Calu3 (cell line): ENCODE measurements at regions not wholly inside any gene's neighbourhood (a gene's known extent, or its start where the extent isn't known, plus 50 kb on each side); places are given as distances from the start of the nearest gene placed in this dataset.

ENCODE experiments used
- BruUV-seq: library from RNA; stranded (reverse); fragments of 400-500 nt; replicated peaks from 2 replicates; lab custom pipeline; 2021; lab: Mats Ljungman, UMichigan
- CTCF ChIA-PET: fragments of 300-600 bp; sonication (Branson Sonifier 250); formaldehyde crosslinking; loops from one replicate; lab custom pipeline; 2022; ENCODE audit warnings: antibody characterized with exemption; lab: Charles Lee
- DNase-seq: peaks from one replicate; pipeline ENCODE4 v3.0.0; 2022
- H3K27ac Mint-ChIP-seq: one replicate; pipeline ENCODE4 v1.8.0; 2022; ENCODE audit warnings: mixed read lengths; ENCODE audit not compliant: unreplicated experiment
- H3K27me3 Mint-ChIP-seq: one replicate; pipeline ENCODE4 v1.8.0; 2022; ENCODE audit warnings: mixed read lengths; ENCODE audit not compliant: unreplicated experiment
- H3K36me3 Mint-ChIP-seq: one replicate; pipeline ENCODE4 v1.8.0; 2022; ENCODE audit warnings: mild to moderate bottlenecking, moderate library complexity, mixed read lengths; ENCODE audit not compliant: insufficient read depth, unreplicated experiment
- H3K4me1 Mint-ChIP-seq: one replicate; pipeline ENCODE4 v1.8.0; 2022; ENCODE audit warnings: mild to moderate bottlenecking, low read depth, mixed read lengths; ENCODE audit not compliant: unreplicated experiment
- H3K4me3 Mint-ChIP-seq: one replicate; pipeline ENCODE4 v1.8.0; 2022; ENCODE audit warnings: mild to moderate bottlenecking, low read depth, moderate library complexity, mixed read lengths; ENCODE audit not compliant: unreplicated experiment
- H3K9me3 Mint-ChIP-seq: one replicate; pipeline ENCODE4 v1.8.0; 2022; ENCODE audit warnings: low read depth, mixed read lengths; ENCODE audit not compliant: unreplicated experiment
- CTCF ChIP-seq: fragments of 200-600 bp; IDR thresholded peaks from one replicate; pipeline ENCODE4 v1.8.0; 2022; ENCODE audit warnings: antibody characterized with exemption; ENCODE audit not compliant: unreplicated experiment
- intact Hi-C: fragments of 100-400 bp; cut with micrococcal nuclease; formaldehyde crosslinking; loops from one replicate; pipeline ENCODE4 v1.10.0; 2022; ENCODE audit not compliant: unreplicated experiment

- DNase-seq, result no peak
Measured at GRCh38 chr3:17901893-17902292, 159.5 kb upstream of the TBC1D5 start.

GRCh38 chr3:17894434-17895060 lies 152.1 kb upstream of the TBC1D5 start:
- CTCF ChIA-PET, result interaction anchor here (0.5 to 3.0 kb wide), 9 partner anchors 25 to 863 kb away, joined by 3 to 23 read pairs (median 3); no protein-coding TSS in a partner anchor
- H3K4me3 Mint-ChIP-seq, result no peak overlapping the region
- no peak overlapping the region for H3K27ac Mint-ChIP-seq
- H3K4me1 Mint-ChIP-seq, result peaks cover 12% of the 10 kb centered on the region
- TF ChIP-seq CTCF, result peak; percentile 56
- no peaks in the 10 kb centered on the region for H3K27me3 Mint-ChIP-seq
- peak; percentile 70 for DNase-seq
- intact Hi-C loops, result loop anchor here (1.0 to 10.0 kb wide), 5 partner anchors 401 to 1090 kb away; no protein-coding TSS in a partner anchor
- H3K9me3 Mint-ChIP-seq, result peaks cover 2% of the 10 kb centered on the region
- BruUV-seq, result no TSS peak
- H3K36me3 Mint-ChIP-seq, result no peaks in the 10 kb centered on the region

More at GRCh38 chr3:17901893-17902292, 159.5 kb upstream of the TBC1D5 start:
- no peaks in the 10 kb centered on the region for H3K4me1 Mint-ChIP-seq
- H3K27ac Mint-ChIP-seq, result no peak overlapping the region
- CTCF ChIA-PET, result no interaction called here
- BruUV-seq, result no TSS peak
- intact Hi-C loops, result no loop called here
- H3K27me3 Mint-ChIP-seq, result no peaks in the 10 kb centered on the region
- TF ChIP-seq CTCF, result no peak
- no peaks in the 10 kb centered on the region for H3K36me3 Mint-ChIP-seq
- H3K9me3 Mint-ChIP-seq, result no peaks in the 10 kb centered on the region
- H3K4me3 Mint-ChIP-seq, result no peak overlapping the region

- no peak for TF ChIP-seq CTCF
- H3K36me3 Mint-ChIP-seq, result no peaks in the 10 kb centered on the region
- no peaks in the 10 kb centered on the region for H3K27me3 Mint-ChIP-seq
- DNase-seq, result no peak
- H3K4me3 Mint-ChIP-seq, result no peak overlapping the region
- no peak overlapping the region for H3K27ac Mint-ChIP-seq
- intact Hi-C loops, result loop anchor here (10.0 kb wide), 1 partner anchor 1094 kb away; no protein-coding TSS in a partner anchor
- no peaks in the 10 kb centered on the region for H3K9me3 Mint-ChIP-seq
- BruUV-seq, result no TSS peak
- peaks cover 12% of the 10 kb centered on the region for H3K4me1 Mint-ChIP-seq
- CTCF ChIA-PET, result no interaction called here
Measured at GRCh38 chr3:17891139-17891856, 148.9 kb upstream of the TBC1D5 start.

GRCh38 chr3:17885986-17886385 lies 143.6 kb upstream of the TBC1D5 start:
- no TSS peak for BruUV-seq
- intact Hi-C loops, result no loop called here
- CTCF ChIA-PET, result interaction anchor here (0.6 kb wide), 1 partner anchor 1803 kb away, joined by 3 read pairs; no protein-coding TSS in a partner anchor

More at GRCh38 chr3:17885986-17886385, 143.6 kb upstream of the TBC1D5 start:
- H3K27me3 Mint-ChIP-seq, result no peaks in the 10 kb centered on the region
- H3K4me3 Mint-ChIP-seq, result no peak overlapping the region
- no peaks in the 10 kb centered on the region for H3K9me3 Mint-ChIP-seq
- H3K4me1 Mint-ChIP-seq, result no peaks in the 10 kb centered on the region
- H3K36me3 Mint-ChIP-seq, result no peaks in the 10 kb centered on the region
- H3K27ac Mint-ChIP-seq, result no peak overlapping the region
- no peak for DNase-seq
- no peak for TF ChIP-seq CTCF
